Natural killer cell (primary cell): ENCODE measurements at regions not wholly inside any gene's neighbourhood (a gene's known extent, or its start where the extent isn't known, plus 50 kb on each side); places are given as distances from the start of the nearest gene placed in this dataset.

Experiments used
- ATAC-seq, 3 donors: fragments of 150-1000 bp in 2 of 3; fragments of 200-7000 bp in 1 of 3; cut with Tn5 transposase; 1 replicate in 1 of 3; 2 replicates in 2 of 3; pipeline ENCODE4 v1.10.0; 2021; ENCODE audit warnings: mild to moderate bottlenecking in 2 of 3, moderate library complexity in 2 of 3
- DNase-seq, 2 donors: peaks; one replicate each; pipeline versions ENCODE4 v3.0.0 to v3.0.0-alpha.2; 2013 to 2021; ENCODE audit warnings: mixed read lengths in 1 of 2
- H3K27ac ChIP-seq: one replicate; pipeline ENCODE4 v1.5.1; 2013; ENCODE audit warnings: mild to moderate bottlenecking, low read length
- H3K27me3 ChIP-seq: one replicate; pipeline ENCODE4 v1.6.1; 2013; ENCODE audit warnings: low read length; ENCODE audit not compliant: control insufficient read depth, insufficient read depth
- H3K36me3 ChIP-seq: one replicate; pipeline ENCODE4 v1.6.1; 2013; ENCODE audit warnings: low read length; ENCODE audit not compliant: control insufficient read depth, insufficient read depth
- H3K4me1 ChIP-seq: one replicate; pipeline ENCODE4 v1.6.1; 2013; ENCODE audit warnings: low read length; ENCODE audit not compliant: control insufficient read depth, insufficient read depth
- H3K4me3 ChIP-seq: one replicate; pipeline ENCODE4 v1.5.1; 2013; ENCODE audit warnings: low read length
- H3K9me3 ChIP-seq: one replicate; pipeline ENCODE4 v1.6.1; 2013; ENCODE audit warnings: low read length; ENCODE audit not compliant: control insufficient read depth, insufficient read depth
- H3K27ac Mint-ChIP-seq, 2 donors: one replicate each; pipeline ENCODE4 v1.8.0; 2022; ENCODE audit warnings: mild to moderate bottlenecking in 2 of 2, mixed read lengths in 2 of 2, moderate library complexity in 1 of 2
- H3K27me3 Mint-ChIP-seq, 2 donors: one replicate each; pipeline ENCODE4 v1.8.0; 2022; ENCODE audit warnings: low read depth in 2 of 2, mixed read lengths in 2 of 2
- H3K36me3 Mint-ChIP-seq: one replicate; pipeline ENCODE4 v1.8.0; 2022; ENCODE audit warnings: mixed read lengths
- H3K4me1 Mint-ChIP-seq, 2 donors: one replicate each; pipeline ENCODE4 v1.8.0; 2022; ENCODE audit warnings: mixed read lengths in 2 of 2
- H3K4me3 Mint-ChIP-seq: one replicate; pipeline ENCODE4 v1.8.0; 2022; ENCODE audit warnings: mild to moderate bottlenecking, moderate library complexity, mixed read lengths
- H3K9me3 Mint-ChIP-seq, 2 donors: one replicate each; pipeline ENCODE4 v1.8.0; 2022; ENCODE audit warnings: mixed read lengths in 2 of 2
- CTCF ChIP-seq: fragments of 200-600 bp; IDR thresholded peaks from one replicate; pipeline ENCODE4 v1.8.0; 2022; ENCODE audit warnings: antibody characterized with exemption
- WGBS: methylation state at CpG from one replicate; pipeline ENCODE4 v1.1.7; 2013; ENCODE audit warnings: missing lambda C conversion rate; ENCODE audit not compliant: insufficient coverage; 5-methylcytosine and 5-hydroxymethylcytosine counted together
- intact Hi-C: fragments of 100-400 bp; cut with micrococcal nuclease; formaldehyde crosslinking; loops from one replicate; pipeline ENCODE4 v1.14.2; 2022

- Histone ChIP-seq H3K27ac (no peak overlapping the region), H3K4me1 (no peaks in the 10 kb centered on the region), H3K9me3 (no peaks in the 10 kb centered on the region), H3K36me3 (no peaks in the 10 kb centered on the region), H3K27me3 (no peaks in the 10 kb centered on the region), H3K4me3 (no peak overlapping the region)
- ATAC-seq (peak in 1 of 3 donors; percentile 26), DNase-seq (no peak)
- no peak for TF ChIP-seq CTCF
- peaks cover 0 to 3% of the 10 kb centered on the region in 2 donors for H3K9me3 Mint-ChIP-seq
- 93% methylated on average over 4 of the region's 6 CpGs for WGBS
- no peak overlapping the region for H3K27ac Mint-ChIP-seq
- H3K36me3 Mint-ChIP-seq = no peaks in the 10 kb centered on the region
- H3K4me1 Mint-ChIP-seq = no peaks in the 10 kb centered on the region
- no peak overlapping the region for H3K4me3 Mint-ChIP-seq
- intact Hi-C loops = no loop called here
- H3K27me3 Mint-ChIP-seq = peaks cover 0 to 4% of the 10 kb centered on the region in 2 donors
Measured at GRCh38 chr13:84272877-84273562, 390.7 kb upstream of the SLITRK1 start.

- no peaks in the 10 kb centered on the region for H3K9me3 ChIP-seq
- ATAC-seq (no peak), DNase-seq (no peak)
- no peaks in the 10 kb centered on the region for H3K36me3 ChIP-seq
- H3K27me3 Mint-ChIP-seq = no peaks in the 10 kb centered on the region
- H3K4me3 Mint-ChIP-seq = no peak overlapping the region
- H3K36me3 Mint-ChIP-seq = no peaks in the 10 kb centered on the region
- 84% methylated on average over 6 of the region's 6 CpGs for WGBS
- H3K27ac ChIP-seq = no peak overlapping the region
- no peak overlapping the region for H3K27ac Mint-ChIP-seq
- H3K27me3 ChIP-seq = no peaks in the 10 kb centered on the region
- no peaks in the 10 kb centered on the region for H3K4me1 ChIP-seq
- intact Hi-C loops = no loop called here
- no peak overlapping the region for H3K4me3 ChIP-seq
- TF ChIP-seq CTCF = no peak
- H3K4me1 Mint-ChIP-seq = no peaks in the 10 kb centered on the region
- H3K9me3 Mint-ChIP-seq = peaks cover 0 to 4% of the 10 kb centered on the region in 2 donors
Measured at GRCh38 chr13:84265257-84265764, 383.0 kb upstream of the SLITRK1 start.

- no peaks in the 10 kb centered on the region for H3K27me3 Mint-ChIP-seq
- 86% methylated on average over 9 of the region's 9 CpGs for WGBS
- Histone ChIP-seq H3K9me3 (no peaks in the 10 kb centered on the region), H3K27ac (no peak overlapping the region), H3K36me3 (no peaks in the 10 kb centered on the region), H3K4me3 (no peak overlapping the region), H3K4me1 (no peaks in the 10 kb centered on the region), H3K27me3 (no peaks in the 10 kb centered on the region)
- H3K36me3 Mint-ChIP-seq = no peaks in the 10 kb centered on the region
- ATAC-seq (no peak), DNase-seq (no peak)
- no peak overlapping the region for H3K4me3 Mint-ChIP-seq
- peaks cover 0 to 4% of the 10 kb centered on the region in 2 donors for H3K9me3 Mint-ChIP-seq
- intact Hi-C loops = no loop called here
- H3K27ac Mint-ChIP-seq = no peak overlapping the region
- no peaks in the 10 kb centered on the region for H3K4me1 Mint-ChIP-seq
- TF ChIP-seq CTCF = no peak
Measured at GRCh38 chr13:84263354-84264069, 381.2 kb upstream of the SLITRK1 start.
